ENCODE measurements at regions not wholly inside any gene's neighbourhood (a gene's known extent, or its start where the extent isn't known, plus 50 kb on each side); places are given as distances from the start of the nearest gene placed in this dataset.

DNA sequence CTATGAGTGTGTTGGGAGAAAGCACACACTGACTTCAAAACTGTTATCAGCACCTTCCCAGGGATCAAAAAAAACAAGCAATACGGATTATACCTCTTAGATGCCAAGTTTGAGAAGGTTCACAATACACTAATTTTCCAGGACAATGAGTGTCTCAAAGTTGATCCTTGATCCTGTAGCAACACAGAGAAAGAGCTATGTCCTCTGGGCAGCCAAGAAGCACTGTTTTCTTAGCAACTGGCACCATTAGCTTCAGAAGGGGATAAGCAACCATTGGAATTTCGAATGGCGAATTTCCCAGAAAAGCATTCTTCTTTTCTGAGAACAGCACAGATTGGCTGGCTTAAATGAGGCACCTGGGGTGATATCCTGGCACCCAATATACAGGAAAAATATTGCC lies 270.3 kb upstream of the RORA start:
- TF ChIP-seq, protein P1, sequence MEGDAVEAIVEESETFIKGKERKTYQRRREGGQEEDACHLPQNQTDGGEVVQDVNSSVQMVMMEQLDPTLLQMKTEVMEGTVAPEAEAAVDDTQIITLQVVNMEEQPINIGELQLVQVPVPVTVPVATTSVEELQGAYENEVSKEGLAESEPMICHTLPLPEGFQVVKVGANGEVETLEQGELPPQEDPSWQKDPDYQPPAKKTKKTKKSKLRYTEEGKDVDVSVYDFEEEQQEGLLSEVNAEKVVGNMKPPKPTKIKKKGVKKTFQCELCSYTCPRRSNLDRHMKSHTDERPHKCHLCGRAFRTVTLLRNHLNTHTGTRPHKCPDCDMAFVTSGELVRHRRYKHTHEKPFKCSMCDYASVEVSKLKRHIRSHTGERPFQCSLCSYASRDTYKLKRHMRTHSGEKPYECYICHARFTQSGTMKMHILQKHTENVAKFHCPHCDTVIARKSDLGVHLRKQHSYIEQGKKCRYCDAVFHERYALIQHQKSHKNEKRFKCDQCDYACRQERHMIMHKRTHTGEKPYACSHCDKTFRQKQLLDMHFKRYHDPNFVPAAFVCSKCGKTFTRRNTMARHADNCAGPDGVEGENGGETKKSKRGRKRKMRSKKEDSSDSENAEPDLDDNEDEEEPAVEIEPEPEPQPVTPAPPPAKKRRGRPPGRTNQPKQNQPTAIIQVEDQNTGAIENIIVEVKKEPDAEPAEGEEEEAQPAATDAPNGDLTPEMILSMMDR (optimal IDR thresholded peaks at IDR 0.05 in 1 of 3, IDR thresholded peaks at IDR 0.05 in 1 of 3, conservative IDR thresholded peaks at IDR 0.05 in 1 of 3; ENCODE audit: extremely low read depth in 1 of 3, insufficient read depth in 2 of 3, low read length in 3 of 3), result no peak
- TF ChIP-seq EZH2 (IDR thresholded peaks at IDR 0.05; ENCODE audit: low read length), result no peak

Data from keratinocyte (primary cell).